GM18951 (cell line): ENCODE measurements at regions not wholly inside any gene's neighbourhood (a gene's known extent, or its start where the extent isn't known, plus 50 kb on each side); places are given as distances from the start of the nearest gene placed in this dataset.
"Not testable (repeated sequence)": the region's sequence is repeated elsewhere in the genome, so short reads cannot be mapped to it uniquely, and the experiment has no call there.

Experiments
- POLR2A ChIP-seq: IDR thresholded peaks from 4 replicates; pipeline ENCODE4 v1.6.1; 2011; ENCODE audit warnings: mild to moderate bottlenecking; ENCODE audit not compliant: insufficient read length, insufficient read depth; ENCODE audit errors: extremely low read depth
- in situ Hi-C: fragments of 300-500 bp; cut with MboI; formaldehyde crosslinking; loops from one replicate; pipeline ENCODE4 v1.12.0; 2022; ENCODE audit warnings: low sequenced_read_pairs, mixed read lengths, inconsistent platforms; ENCODE audit not compliant: unreplicated experiment

GRCh38 chr12:25615119-25615518 is 62.0 kb upstream of the LMNTD1 start:
- in situ Hi-C loops = no loop called here
- no peak for TF ChIP-seq POLR2A

- in situ Hi-C loops = no loop called here
- no peak for TF ChIP-seq POLR2A
Measured at GRCh38 chr12:25616286-25616685, 63.2 kb upstream of the LMNTD1 start.

- in situ Hi-C loops = no loop called here
- no peak for TF ChIP-seq POLR2A
Measured at GRCh38 chr12:25617991-25618390, 64.9 kb upstream of the LMNTD1 start.

GRCh38 chr12:25623816-25624215 is 70.7 kb upstream of the LMNTD1 start:
- in situ Hi-C loops = no loop called here
- TF ChIP-seq POLR2A = no peak

GRCh38 chr12:25625146-25625545 is 72.1 kb upstream of the LMNTD1 start:
- no peak for TF ChIP-seq POLR2A
- in situ Hi-C loops = no loop called here

GRCh38 chr12:25629341-25629740 is 76.3 kb upstream of the LMNTD1 start:
- in situ Hi-C loops = no loop called here
- TF ChIP-seq POLR2A = no peak

- in situ Hi-C loops = not testable (repeated sequence)
Measured at GRCh38 chr12:25630735-25631515, 77.8 kb upstream of the LMNTD1 start.

GRCh38 chr12:25633149-25633548 is 80.1 kb upstream of the LMNTD1 start:
- in situ Hi-C loops = not testable (repeated sequence)

GRCh38 chr12:25637752-25638151 is 84.7 kb upstream of the LMNTD1 start:
- no peak for TF ChIP-seq POLR2A
- in situ Hi-C loops = no loop called here

GRCh38 chr12:25639406-25639805 is 86.3 kb upstream of the LMNTD1 start:
- no peak for TF ChIP-seq POLR2A
- in situ Hi-C loops = no loop called here

GRCh38 chr12:25644979-25645378 is 91.9 kb upstream of the LMNTD1 start:
- in situ Hi-C loops = no loop called here

GRCh38 chr12:25645427-25645826 is 92.3 kb upstream of the LMNTD1 start:
- in situ Hi-C loops = no loop called here
- no peak for TF ChIP-seq POLR2A

More at GRCh38 chr12:25644979-25645378, 91.9 kb upstream of the LMNTD1 start:
- TF ChIP-seq POLR2A = no peak

GRCh38 chr12:25651931-25652330 is 98.8 kb upstream of the LMNTD1 start:
- TF ChIP-seq POLR2A = no peak
- in situ Hi-C loops = no loop called here

- in situ Hi-C loops = no loop called here
- no peak for TF ChIP-seq POLR2A
Measured at GRCh38 chr12:25652371-25652770, 99.3 kb upstream of the LMNTD1 start.
